ENCODE measurements at regions not wholly inside any gene's neighbourhood (a gene's known extent, or its start where the extent isn't known, plus 50 kb on each side); places are given as distances from the start of the nearest gene placed in this dataset.
A peak's percentile ranks its signal among the peaks of the same experiment; 100 is the strongest.

GRCh38 chr3:61311044-61311443 is 59.8 kb upstream of the FHIT start:
- no peaks in the 10 kb centered on the region for H3K9me3 ChIP-seq (ENCODE audit: control insufficient read depth, insufficient read depth, low read length)
- no peak overlapping the region for H3K27ac ChIP-seq (ENCODE audit: low read depth, low read length)
- H3K27me3 ChIP-seq (ENCODE audit: control insufficient read depth, insufficient read depth, low read length): no peaks in the 10 kb centered on the region
- H3K4me3 ChIP-seq (ENCODE audit: low read depth, low read length): no peak overlapping the region
- no peaks in the 10 kb centered on the region for H3K36me3 ChIP-seq (ENCODE audit: control insufficient read depth, insufficient read depth, low read length)
- no peak overlapping the region for H3K9ac ChIP-seq (ENCODE audit: low read depth, low read length)
- 0 out of 2 replicates have a peak, but pooled peaks cover under 1% of the 10 kb centered on the region for H3K4me1 ChIP-seq (ENCODE audit: control insufficient read depth, insufficient read depth, low read length)

- no peak overlapping the region for H3K4me3 ChIP-seq (ENCODE audit: low read depth, low read length)
- no peak overlapping the region for H3K9ac ChIP-seq (ENCODE audit: low read depth, low read length)
- no peak overlapping the region for H3K27ac ChIP-seq (ENCODE audit: low read depth, low read length)
- no peaks in the 10 kb centered on the region for H3K27me3 ChIP-seq (ENCODE audit: control insufficient read depth, insufficient read depth, low read length)
- H3K4me1 ChIP-seq (ENCODE audit: control insufficient read depth, insufficient read depth, low read length): 0 out of 2 replicates have a peak, but pooled peaks cover 2% of the 10 kb centered on the region
- H3K36me3 ChIP-seq (ENCODE audit: control insufficient read depth, insufficient read depth, low read length): no peaks in the 10 kb centered on the region
- H3K9me3 ChIP-seq (ENCODE audit: control insufficient read depth, insufficient read depth, low read length): no peaks in the 10 kb centered on the region
Measured at GRCh38 chr3:61315871-61316270, 64.6 kb upstream of the FHIT start.

- no peak overlapping the region for H3K4me3 ChIP-seq (ENCODE audit: low read depth, low read length)
- no peaks in the 10 kb centered on the region for H3K9me3 ChIP-seq (ENCODE audit: control insufficient read depth, insufficient read depth, low read length)
- H3K27ac ChIP-seq (ENCODE audit: low read depth, low read length): no peak overlapping the region
- no peaks in the 10 kb centered on the region for H3K4me1 ChIP-seq (ENCODE audit: control insufficient read depth, insufficient read depth, low read length)
- no peaks in the 10 kb centered on the region for H3K27me3 ChIP-seq (ENCODE audit: control insufficient read depth, insufficient read depth, low read length)
- no peaks in the 10 kb centered on the region for H3K36me3 ChIP-seq (ENCODE audit: control insufficient read depth, insufficient read depth, low read length)
- H3K9ac ChIP-seq (ENCODE audit: low read depth, low read length): no peak overlapping the region
Measured at GRCh38 chr3:61323094-61323493, 71.8 kb upstream of the FHIT start.

- peak overlapping the region; percentile 14; the same call in 1 of the 2 replicates for H3K9ac ChIP-seq (ENCODE audit: low read depth, low read length)
- peak overlapping the region; percentile 75 for H3K27ac ChIP-seq (ENCODE audit: low read depth, low read length)
- H3K27me3 ChIP-seq (ENCODE audit: control insufficient read depth, insufficient read depth, low read length): no peaks in the 10 kb centered on the region
- peaks cover 10% of the 10 kb centered on the region for H3K9me3 ChIP-seq (ENCODE audit: control insufficient read depth, insufficient read depth, low read length)
- no peak overlapping the region; the same call in 1 of the 2 replicates for H3K4me3 ChIP-seq (ENCODE audit: low read depth, low read length)
- H3K36me3 ChIP-seq (ENCODE audit: control insufficient read depth, insufficient read depth, low read length): no peaks in the 10 kb centered on the region
- peaks cover 37% of the 10 kb centered on the region for H3K4me1 ChIP-seq (ENCODE audit: control insufficient read depth, insufficient read depth, low read length)
Measured at GRCh38 chr3:61331929-61332552, 80.8 kb upstream of the FHIT start.

- peaks cover 10% of the 10 kb centered on the region for H3K9me3 ChIP-seq (ENCODE audit: control insufficient read depth, insufficient read depth, low read length)
- no peaks in the 10 kb centered on the region for H3K36me3 ChIP-seq (ENCODE audit: control insufficient read depth, insufficient read depth, low read length)
- H3K9ac ChIP-seq (ENCODE audit: low read depth, low read length): no peak overlapping the region
- H3K27me3 ChIP-seq (ENCODE audit: control insufficient read depth, insufficient read depth, low read length): no peaks in the 10 kb centered on the region
- H3K4me3 ChIP-seq (ENCODE audit: low read depth, low read length): no peak overlapping the region
- H3K4me1 ChIP-seq (ENCODE audit: control insufficient read depth, insufficient read depth, low read length): peaks cover 37% of the 10 kb centered on the region
- H3K27ac ChIP-seq (ENCODE audit: low read depth, low read length): peak overlapping the region; percentile 63
Measured at GRCh38 chr3:61333192-61333961, 82.1 kb upstream of the FHIT start.

- Histone ChIP-seq H3K4me1 (ENCODE audit: control insufficient read depth, insufficient read depth, low read length) (peaks cover 37% of the 10 kb centered on the region), H3K36me3 (ENCODE audit: control insufficient read depth, insufficient read depth, low read length) (no peaks in the 10 kb centered on the region), H3K27me3 (ENCODE audit: control insufficient read depth, insufficient read depth, low read length) (no peaks in the 10 kb centered on the region), H3K27ac (ENCODE audit: low read depth, low read length) (no peak overlapping the region), H3K9ac (ENCODE audit: low read depth, low read length) (no peak overlapping the region), H3K4me3 (ENCODE audit: low read depth, low read length) (no peak overlapping the region), H3K9me3 (ENCODE audit: control insufficient read depth, insufficient read depth, low read length) (peaks cover 10% of the 10 kb centered on the region)
Measured at GRCh38 chr3:61334783-61335182, 83.5 kb upstream of the FHIT start.

- Histone ChIP-seq H3K27ac (ENCODE audit: low read depth, low read length) (no peak overlapping the region), H3K27me3 (ENCODE audit: control insufficient read depth, insufficient read depth, low read length) (no peaks in the 10 kb centered on the region), H3K4me1 (ENCODE audit: control insufficient read depth, insufficient read depth, low read length) (no peaks in the 10 kb centered on the region), H3K4me3 (ENCODE audit: low read depth, low read length) (no peak overlapping the region), H3K36me3 (ENCODE audit: control insufficient read depth, insufficient read depth, low read length) (no peaks in the 10 kb centered on the region), H3K9me3 (ENCODE audit: control insufficient read depth, insufficient read depth, low read length) (no peaks in the 10 kb centered on the region), H3K9ac (ENCODE audit: low read depth, low read length) (no peak overlapping the region)
Measured at GRCh38 chr3:61340931-61341461, 89.7 kb upstream of the FHIT start.

GRCh38 chr3:61343543-61343942 is 92.3 kb upstream of the FHIT start:
- H3K27me3 ChIP-seq (ENCODE audit: control insufficient read depth, insufficient read depth, low read length): no peaks in the 10 kb centered on the region
- H3K9me3 ChIP-seq (ENCODE audit: control insufficient read depth, insufficient read depth, low read length): no peaks in the 10 kb centered on the region
- H3K4me3 ChIP-seq (ENCODE audit: low read depth, low read length): no peak overlapping the region
- no peak overlapping the region for H3K27ac ChIP-seq (ENCODE audit: low read depth, low read length)
- H3K36me3 ChIP-seq (ENCODE audit: control insufficient read depth, insufficient read depth, low read length): no peaks in the 10 kb centered on the region
- H3K4me1 ChIP-seq (ENCODE audit: control insufficient read depth, insufficient read depth, low read length): no peaks in the 10 kb centered on the region
- no peak overlapping the region for H3K9ac ChIP-seq (ENCODE audit: low read depth, low read length)

- Histone ChIP-seq H3K4me1 (ENCODE audit: control insufficient read depth, insufficient read depth, low read length) (no peaks in the 10 kb centered on the region), H3K9me3 (ENCODE audit: control insufficient read depth, insufficient read depth, low read length) (no peaks in the 10 kb centered on the region), H3K9ac (ENCODE audit: low read depth, low read length) (no peak overlapping the region), H3K27ac (ENCODE audit: low read depth, low read length) (no peak overlapping the region), H3K27me3 (ENCODE audit: control insufficient read depth, insufficient read depth, low read length) (no peaks in the 10 kb centered on the region), H3K4me3 (ENCODE audit: low read depth, low read length) (no peak overlapping the region), H3K36me3 (ENCODE audit: control insufficient read depth, insufficient read depth, low read length) (no peaks in the 10 kb centered on the region)
Measured at GRCh38 chr3:61345020-61345419, 93.8 kb upstream of the FHIT start.

- Histone ChIP-seq H3K4me3 (ENCODE audit: low read depth, low read length) (no peak overlapping the region), H3K27ac (ENCODE audit: low read depth, low read length) (no peak overlapping the region), H3K4me1 (ENCODE audit: control insufficient read depth, insufficient read depth, low read length) (no peaks in the 10 kb centered on the region), H3K27me3 (ENCODE audit: control insufficient read depth, insufficient read depth, low read length) (no peaks in the 10 kb centered on the region), H3K36me3 (ENCODE audit: control insufficient read depth, insufficient read depth, low read length) (no peaks in the 10 kb centered on the region), H3K9me3 (ENCODE audit: control insufficient read depth, insufficient read depth, low read length) (no peaks in the 10 kb centered on the region), H3K9ac (ENCODE audit: low read depth, low read length) (no peak overlapping the region)
Measured at GRCh38 chr3:61347981-61348380, 96.7 kb upstream of the FHIT start.

GRCh38 chr3:61349717-61350116 is 98.5 kb upstream of the FHIT start:
- no peaks in the 10 kb centered on the region for H3K27me3 ChIP-seq (ENCODE audit: control insufficient read depth, insufficient read depth, low read length)

More at GRCh38 chr3:61349717-61350116, 98.5 kb upstream of the FHIT start:
- Histone ChIP-seq H3K9ac (ENCODE audit: low read depth, low read length) (no peak overlapping the region), H3K9me3 (ENCODE audit: control insufficient read depth, insufficient read depth, low read length) (no peaks in the 10 kb centered on the region), H3K36me3 (ENCODE audit: control insufficient read depth, insufficient read depth, low read length) (no peaks in the 10 kb centered on the region), H3K4me1 (ENCODE audit: control insufficient read depth, insufficient read depth, low read length) (no peaks in the 10 kb centered on the region), H3K4me3 (ENCODE audit: low read depth, low read length) (no peak overlapping the region), H3K27ac (ENCODE audit: low read depth, low read length) (no peak overlapping the region)
